Psoas muscle (tissue), 7 donors: ENCODE measurements at regions not wholly inside any gene's neighbourhood (a gene's known extent, or its start where the extent isn't known, plus 50 kb on each side); places are given as distances from the start of the nearest gene placed in this dataset.

ENCODE experiments used
- ATAC-seq, 4 donors: fragments of 200-7000 bp; cut with Tn5 transposase; one replicate each; pipeline ENCODE4 v1.9.1; 2020; ENCODE audit warnings: moderate library complexity in 3 of 4, mild to moderate bottlenecking in 2 of 4
- DNase-seq, 2 donors: peaks; one replicate each; pipeline ENCODE4 v3.0.0-alpha.2; 2020
- H3K27ac ChIP-seq: fragments of 200-600 bp; one replicate; pipeline ENCODE4 v1.8.0; 2022
- H3K27me3 ChIP-seq, 3 donors: fragments of 200-600 bp in 1 of 3; one replicate each; pipeline versions ENCODE4 v1.6.1 to v1.8.0; 2013 to 2022; ENCODE audit warnings: low read length in 2 of 3, mild to moderate bottlenecking in 2 of 3, moderate library complexity in 1 of 3; ENCODE audit not compliant: insufficient read depth in 3 of 3
- H3K36me3 ChIP-seq, 2 donors: fragments of 200-600 bp in 1 of 2; one replicate each; pipeline versions ENCODE4 v1.6.1 to v1.8.0; 2013 to 2022; ENCODE audit warnings: low read depth in 1 of 2, mild to moderate bottlenecking in 1 of 2, moderate library complexity in 1 of 2; ENCODE audit not compliant: insufficient read depth in 1 of 2
- H3K4me1 ChIP-seq: fragments of 200-600 bp; one replicate; pipeline ENCODE4 v1.8.0; 2022
- H3K4me3 ChIP-seq: fragments of 200-600 bp; one replicate; pipeline ENCODE4 v1.8.0; 2022; ENCODE audit warnings: mild to moderate bottlenecking
- H3K9me3 ChIP-seq: fragments of 200-600 bp; one replicate; pipeline ENCODE4 v1.8.0; 2022
- WGBS, 3 donors: extraction: QIAGEN DNeasy Blood & Tissue Kit; methylation state at CpG; one replicate each; pipeline versions ENCODE4 v1.1.6 to v1.1.7; 2013; 5-methylcytosine and 5-hydroxymethylcytosine counted together
- intact Hi-C, 2 donors: fragments of 100-400 bp; cut with DNase I; formaldehyde crosslinking; loops; one replicate each; pipeline versions ENCODE4 v1.11.0 to v1.14.2; 2022
- TF ChIP-seq, protein P1 (sequence below): fragments of 200-600 bp; IDR thresholded peaks from one replicate; pipeline ENCODE4 v1.8.0; 2022; ENCODE audit warnings: antibody characterized with exemption
- donor health status: healthy with polysubstance abuse.
- donor health status: DM: no; HTN: no; CAD: no; lungs with moderate emphysema.
- donor health status: Bipolar disorder and iron deficiency.
- donor health status: healthy.
- donor health status: DM: yes; HTN: yes; CAD: no.
- donor health status: DM: no; HTN: no; CAD: no.
- donor health status: DM: yes; HTN: yes; CAD: no.

DNA sequence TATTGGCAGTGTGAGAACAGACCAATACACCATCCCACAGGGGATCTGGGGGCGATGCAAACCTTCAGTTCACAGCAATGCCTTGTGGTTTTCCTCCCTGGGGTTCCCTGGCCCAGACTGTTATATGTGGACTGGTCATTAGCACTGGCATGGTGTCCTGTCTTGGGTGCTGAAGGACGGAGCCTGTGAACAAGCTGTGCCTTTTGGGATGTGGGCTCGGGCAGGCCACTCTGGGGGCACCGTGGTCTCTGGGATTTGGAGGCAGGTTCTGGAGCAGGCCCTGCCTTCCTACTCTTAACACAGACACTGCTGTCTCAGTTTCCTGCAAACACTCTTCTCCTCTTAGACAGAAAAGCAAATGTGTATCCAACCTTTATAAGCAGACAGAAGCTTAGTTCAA lies 93.0 kb upstream of the ADRA2C start:
- DNase-seq (peak in 1 of 2 donors; percentile 5), ATAC-seq (no peak)
- Histone ChIP-seq H3K9me3 (no peaks in the 10 kb centered on the region), H3K4me3 (no peak overlapping the region), H3K27ac (no peak overlapping the region), H3K27me3 (peaks cover 0 to 21% (median 3%) of the 10 kb centered on the region in 3 donors), H3K4me1 (no peaks in the 10 kb centered on the region), H3K36me3 (no peaks in the 10 kb centered on the region)
- 89 to 92% (median 92%) methylated on average over 4 of the region's 4 CpGs for WGBS, 3 donors
- intact Hi-C loops: no loop called here
- TF ChIP-seq, protein P1, sequence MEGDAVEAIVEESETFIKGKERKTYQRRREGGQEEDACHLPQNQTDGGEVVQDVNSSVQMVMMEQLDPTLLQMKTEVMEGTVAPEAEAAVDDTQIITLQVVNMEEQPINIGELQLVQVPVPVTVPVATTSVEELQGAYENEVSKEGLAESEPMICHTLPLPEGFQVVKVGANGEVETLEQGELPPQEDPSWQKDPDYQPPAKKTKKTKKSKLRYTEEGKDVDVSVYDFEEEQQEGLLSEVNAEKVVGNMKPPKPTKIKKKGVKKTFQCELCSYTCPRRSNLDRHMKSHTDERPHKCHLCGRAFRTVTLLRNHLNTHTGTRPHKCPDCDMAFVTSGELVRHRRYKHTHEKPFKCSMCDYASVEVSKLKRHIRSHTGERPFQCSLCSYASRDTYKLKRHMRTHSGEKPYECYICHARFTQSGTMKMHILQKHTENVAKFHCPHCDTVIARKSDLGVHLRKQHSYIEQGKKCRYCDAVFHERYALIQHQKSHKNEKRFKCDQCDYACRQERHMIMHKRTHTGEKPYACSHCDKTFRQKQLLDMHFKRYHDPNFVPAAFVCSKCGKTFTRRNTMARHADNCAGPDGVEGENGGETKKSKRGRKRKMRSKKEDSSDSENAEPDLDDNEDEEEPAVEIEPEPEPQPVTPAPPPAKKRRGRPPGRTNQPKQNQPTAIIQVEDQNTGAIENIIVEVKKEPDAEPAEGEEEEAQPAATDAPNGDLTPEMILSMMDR: no peak

DNA sequence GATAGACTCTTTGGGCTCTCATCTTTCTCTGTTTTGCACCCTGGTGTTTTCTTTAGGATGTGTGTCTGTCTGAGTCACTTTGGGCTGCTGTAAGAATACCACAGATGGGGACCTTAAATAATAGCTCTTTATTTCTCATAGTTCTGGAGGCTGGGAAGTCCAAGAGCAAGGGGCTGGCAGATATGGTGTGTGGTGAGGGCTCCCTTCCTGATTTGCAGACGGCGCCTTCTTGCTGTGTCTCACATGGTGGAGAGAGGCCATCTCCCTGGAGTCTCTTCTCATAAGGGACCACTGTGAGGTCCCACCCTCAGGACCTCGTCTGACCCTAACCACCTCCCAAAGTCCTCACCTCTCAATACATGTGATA lies 93.7 kb upstream of the ADRA2C start:
- no peak overlapping the region for H3K27ac ChIP-seq
- TF ChIP-seq, protein P1: no peak
- no peaks in the 10 kb centered on the region for H3K4me1 ChIP-seq
- intact Hi-C loops: no loop called here
- H3K4me3 ChIP-seq: no peak overlapping the region
- no peak for ATAC-seq
- WGBS, 3 donors: 88 to 94% (median 90%) methylated on average over 3 of the region's 3 CpGs
- no peaks in the 10 kb centered on the region for H3K36me3 ChIP-seq
- H3K27me3 ChIP-seq: peaks cover 0 to 16% (median 6%) of the 10 kb centered on the region in 3 donors
- H3K9me3 ChIP-seq: no peaks in the 10 kb centered on the region
- no peak for DNase-seq

DNA sequence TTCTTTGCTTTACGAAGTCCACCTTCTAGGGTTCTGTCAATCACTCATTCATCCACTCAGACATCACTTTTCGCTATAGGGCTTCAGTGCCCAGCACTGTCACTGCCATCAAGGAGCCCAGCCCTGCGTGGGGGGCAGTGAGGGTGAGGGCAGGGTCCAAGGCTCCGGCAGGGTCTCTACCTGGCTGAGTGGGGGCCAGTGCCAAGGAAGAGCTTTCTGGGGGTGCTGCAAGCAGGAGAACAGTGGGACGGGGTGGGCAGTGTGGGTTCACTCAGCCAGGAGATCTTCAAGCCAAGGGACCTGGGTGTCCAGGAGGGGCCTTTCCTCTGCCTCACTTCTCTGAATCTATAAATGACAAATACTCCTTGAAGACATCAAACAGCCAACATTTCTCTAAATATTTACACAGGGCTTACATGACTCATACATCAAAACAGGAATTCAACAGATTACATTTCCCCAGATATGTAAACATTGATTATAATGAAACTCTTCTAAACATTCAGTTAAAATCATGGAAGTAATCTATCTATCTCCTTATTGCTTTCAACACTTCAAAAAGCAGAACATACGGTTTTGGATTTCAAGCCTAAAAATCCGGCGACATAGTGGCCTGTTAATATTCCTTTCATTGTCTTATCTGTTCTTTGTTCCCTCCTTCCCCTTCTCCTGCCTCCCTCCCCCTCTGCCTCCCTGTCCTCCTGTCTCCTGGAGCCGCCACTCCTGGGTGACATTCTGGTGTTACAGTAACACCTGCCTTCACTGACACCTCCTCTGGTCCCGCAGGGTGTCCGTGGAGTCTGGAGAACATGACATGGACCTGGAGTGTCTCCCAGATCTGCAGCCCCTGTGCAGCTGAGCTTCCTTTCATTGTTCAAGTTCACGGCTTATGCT lies 94.4 kb upstream of the ADRA2C start:
- DNase-seq (peak in 1 of 2 donors; percentile 16), ATAC-seq (no peak)
- Histone ChIP-seq H3K4me3 (no peak overlapping the region), H3K27ac (no peak overlapping the region), H3K9me3 (no peaks in the 10 kb centered on the region), H3K4me1 (no peaks in the 10 kb centered on the region), H3K27me3 (peaks cover 0 to 10% (median 6%) of the 10 kb centered on the region in 3 donors), H3K36me3 (no peaks in the 10 kb centered on the region)
- intact Hi-C loops: no loop called here
- WGBS, 3 donors: 80 to 82% (median 80%) methylated on average over 12 of the region's 12 CpGs
- TF ChIP-seq, protein P1: no peak

DNA sequence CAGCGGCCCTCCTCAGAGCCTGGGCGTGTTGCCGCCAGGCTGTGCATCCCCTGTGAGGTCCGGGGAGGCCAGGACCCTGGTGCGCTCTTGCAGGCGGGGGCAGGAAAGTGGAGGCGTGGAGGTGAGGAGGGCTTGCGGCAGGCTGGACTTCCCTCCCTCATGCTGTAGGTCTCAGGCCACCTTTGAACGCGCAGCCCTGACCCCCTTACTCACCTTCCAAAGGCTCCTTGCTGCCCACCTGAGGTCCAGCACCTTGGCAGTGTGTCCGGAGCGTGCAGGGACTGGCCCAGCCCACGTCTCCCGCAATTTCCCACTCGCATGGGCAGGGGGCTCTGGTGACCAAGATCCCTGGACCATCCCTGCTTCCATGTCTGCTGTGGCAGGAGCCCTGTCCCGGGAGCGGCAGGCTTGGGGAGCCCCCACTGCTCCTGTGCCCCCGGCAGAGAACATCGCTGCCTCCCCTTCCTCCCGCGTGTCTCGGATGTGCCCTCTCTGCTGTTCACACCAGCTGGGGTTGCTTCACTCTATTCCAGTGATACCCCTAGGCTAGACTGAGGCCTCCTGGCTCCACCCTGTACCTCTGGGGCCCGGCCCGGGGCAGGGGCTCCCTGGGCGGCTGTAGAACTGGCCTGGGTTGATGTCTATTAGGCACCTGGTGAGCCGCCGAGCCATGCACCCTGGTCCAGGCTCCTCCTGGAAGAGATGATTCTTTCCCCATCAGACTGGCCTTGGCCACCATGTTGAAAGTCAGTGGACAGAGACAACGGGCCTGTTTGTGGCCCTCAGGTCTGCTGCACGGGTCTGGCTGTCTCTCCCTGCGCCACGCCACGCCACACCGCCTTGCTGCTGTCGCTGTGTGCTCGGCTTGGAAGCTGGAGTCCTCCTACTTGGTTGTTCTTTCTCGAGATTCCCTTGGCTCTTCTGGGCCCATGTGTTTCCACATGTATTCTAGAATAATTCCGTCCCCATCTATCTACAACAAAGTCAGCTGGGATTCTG lies 95.4 kb upstream of the ADRA2C start:
- Histone ChIP-seq H3K27ac (no peak overlapping the region), H3K9me3 (no peaks in the 10 kb centered on the region), H3K4me3 (no peak overlapping the region), H3K4me1 (no peaks in the 10 kb centered on the region), H3K36me3 (no peaks in the 10 kb centered on the region), H3K27me3 (peaks cover 0 to 6% (median 4%) of the 10 kb centered on the region in 3 donors)
- TF ChIP-seq, protein P1: no peak
- ATAC-seq (no peak), DNase-seq (peak in 1 of 2 donors; percentile 38)
- 89 to 95% (median 92%) methylated on average over 34 to 37 of the region's 37 CpGs for WGBS, 3 donors
- intact Hi-C loops: no loop called here
